ENCODE measurements at regions not wholly inside any gene's neighbourhood (a gene's known extent, or its start where the extent isn't known, plus 50 kb on each side); places are given as distances from the start of the nearest gene placed in this dataset.
A peak's percentile ranks its signal among the peaks of the same experiment; 100 is the strongest.

DNA sequence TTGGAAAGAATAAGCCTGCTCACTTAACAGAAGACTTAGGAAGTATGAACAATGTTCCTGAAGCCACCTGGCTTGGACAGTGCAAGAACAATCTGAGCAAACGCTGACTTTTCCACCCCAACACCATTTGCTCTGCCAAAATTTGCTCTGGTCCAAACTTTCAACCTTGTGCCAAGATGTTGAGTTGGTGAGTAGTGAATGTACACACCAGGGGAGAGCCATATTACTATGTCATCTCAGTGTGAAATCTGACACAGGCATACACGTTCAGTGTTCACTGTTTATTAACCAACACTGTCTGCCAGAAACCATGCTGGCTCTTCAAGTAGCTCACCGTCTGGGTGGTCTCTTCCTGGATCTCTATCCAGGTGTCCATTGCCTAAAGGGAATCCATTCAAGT is 152.9 kb upstream of the LPP start:
- no peaks in the 10 kb centered on the region for H3K36me3 ChIP-seq
- intact Hi-C loops (cut with DNase I) = no loop called here
- TF ChIP-seq, protein P1, sequence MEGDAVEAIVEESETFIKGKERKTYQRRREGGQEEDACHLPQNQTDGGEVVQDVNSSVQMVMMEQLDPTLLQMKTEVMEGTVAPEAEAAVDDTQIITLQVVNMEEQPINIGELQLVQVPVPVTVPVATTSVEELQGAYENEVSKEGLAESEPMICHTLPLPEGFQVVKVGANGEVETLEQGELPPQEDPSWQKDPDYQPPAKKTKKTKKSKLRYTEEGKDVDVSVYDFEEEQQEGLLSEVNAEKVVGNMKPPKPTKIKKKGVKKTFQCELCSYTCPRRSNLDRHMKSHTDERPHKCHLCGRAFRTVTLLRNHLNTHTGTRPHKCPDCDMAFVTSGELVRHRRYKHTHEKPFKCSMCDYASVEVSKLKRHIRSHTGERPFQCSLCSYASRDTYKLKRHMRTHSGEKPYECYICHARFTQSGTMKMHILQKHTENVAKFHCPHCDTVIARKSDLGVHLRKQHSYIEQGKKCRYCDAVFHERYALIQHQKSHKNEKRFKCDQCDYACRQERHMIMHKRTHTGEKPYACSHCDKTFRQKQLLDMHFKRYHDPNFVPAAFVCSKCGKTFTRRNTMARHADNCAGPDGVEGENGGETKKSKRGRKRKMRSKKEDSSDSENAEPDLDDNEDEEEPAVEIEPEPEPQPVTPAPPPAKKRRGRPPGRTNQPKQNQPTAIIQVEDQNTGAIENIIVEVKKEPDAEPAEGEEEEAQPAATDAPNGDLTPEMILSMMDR (IDR thresholded peaks at IDR 0.05) = no peak
- H3K27me3 ChIP-seq = no peaks in the 10 kb centered on the region
- H3K9me3 ChIP-seq = no peaks in the 10 kb centered on the region
- H3K27ac ChIP-seq = peak overlapping the region in 1 of 10 donors; percentile 72
- no peak overlapping the region for H3K4me3 ChIP-seq
- 66 to 74% methylated on average over 3 of the region's 3 CpGs for WGBS, 2 donors
- ATAC-seq (peak in 1 of 8 donors; percentile 12), DNase-seq (no peak)
- peaks cover 0 to 27% (median 0%) of the 10 kb centered on the region in 9 donors for H3K4me1 ChIP-seq

DNA sequence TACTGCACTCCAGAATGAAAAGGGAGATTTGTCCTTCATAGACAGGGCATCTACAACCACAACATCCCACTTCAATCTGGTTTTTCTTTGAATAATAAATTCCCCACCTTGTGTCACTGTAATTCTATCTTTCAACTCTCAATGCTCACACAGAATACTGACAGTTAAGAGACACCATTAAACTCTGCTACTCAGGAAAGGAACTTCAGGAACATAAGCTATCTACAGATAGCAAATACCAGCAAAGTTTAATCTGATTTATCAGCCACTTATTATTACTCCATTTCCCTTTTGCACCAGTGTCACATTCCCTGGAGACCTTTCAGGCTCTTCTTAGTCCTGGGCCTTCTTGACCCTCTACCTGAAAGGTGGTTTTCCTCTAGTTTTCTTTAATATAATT is 152.0 kb upstream of the LPP start:
- H3K27me3 ChIP-seq = no peaks in the 10 kb centered on the region
- no peak overlapping the region for H3K4me3 ChIP-seq
- H3K4me1 ChIP-seq = peaks cover 0 to 34% (median 3%) of the 10 kb centered on the region in 9 donors
- DNase-seq (no peak), ATAC-seq (no peak)
- no peak overlapping the region for H3K27ac ChIP-seq
- intact Hi-C loops (cut with DNase I) = no loop called here
- no peaks in the 10 kb centered on the region for H3K36me3 ChIP-seq
- no peaks in the 10 kb centered on the region for H3K9me3 ChIP-seq
- TF ChIP-seq, protein P1 (IDR thresholded peaks at IDR 0.05) = no peak

DNA sequence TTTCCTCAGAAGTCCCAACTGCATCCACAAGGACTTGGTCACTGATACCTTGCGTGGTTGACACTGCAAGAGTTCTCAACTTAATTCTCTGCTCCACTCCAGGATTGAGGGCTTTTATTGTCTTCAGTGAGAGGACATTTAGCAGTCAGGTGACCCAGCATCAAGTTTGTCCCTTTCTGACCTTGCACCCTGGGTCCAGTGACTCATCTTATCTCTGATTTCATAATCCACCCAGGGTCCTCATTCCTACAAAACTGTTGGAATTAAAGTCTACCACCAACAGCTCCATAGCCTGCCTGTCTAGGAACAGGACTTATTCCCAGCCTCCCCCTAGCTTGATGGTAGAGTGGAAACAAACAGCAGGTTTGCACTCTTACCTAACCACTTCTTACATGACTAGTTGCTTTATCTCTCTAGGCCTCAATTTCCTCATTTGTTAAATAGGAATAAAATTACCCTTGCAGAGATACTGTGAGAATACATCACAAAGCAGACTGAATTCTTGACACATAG is 151.3 kb upstream of the LPP start:
- TF ChIP-seq, protein P1 (IDR thresholded peaks at IDR 0.05) = no peak
- Histone ChIP-seq H3K4me1 (peaks cover 0 to 41% (median 3%) of the 10 kb centered on the region in 9 donors), H3K9me3 (no peaks in the 10 kb centered on the region), H3K4me3 (no peak overlapping the region), H3K27ac (no peak overlapping the region), H3K27me3 (no peaks in the 10 kb centered on the region), H3K36me3 (no peaks in the 10 kb centered on the region)
- ATAC-seq = no peak
- intact Hi-C loops (cut with DNase I) = no loop called here
- WGBS, 2 donors = 91 to 98% methylated on average over 1 of the region's 1 CpG
- DNase-seq = no peak

DNA sequence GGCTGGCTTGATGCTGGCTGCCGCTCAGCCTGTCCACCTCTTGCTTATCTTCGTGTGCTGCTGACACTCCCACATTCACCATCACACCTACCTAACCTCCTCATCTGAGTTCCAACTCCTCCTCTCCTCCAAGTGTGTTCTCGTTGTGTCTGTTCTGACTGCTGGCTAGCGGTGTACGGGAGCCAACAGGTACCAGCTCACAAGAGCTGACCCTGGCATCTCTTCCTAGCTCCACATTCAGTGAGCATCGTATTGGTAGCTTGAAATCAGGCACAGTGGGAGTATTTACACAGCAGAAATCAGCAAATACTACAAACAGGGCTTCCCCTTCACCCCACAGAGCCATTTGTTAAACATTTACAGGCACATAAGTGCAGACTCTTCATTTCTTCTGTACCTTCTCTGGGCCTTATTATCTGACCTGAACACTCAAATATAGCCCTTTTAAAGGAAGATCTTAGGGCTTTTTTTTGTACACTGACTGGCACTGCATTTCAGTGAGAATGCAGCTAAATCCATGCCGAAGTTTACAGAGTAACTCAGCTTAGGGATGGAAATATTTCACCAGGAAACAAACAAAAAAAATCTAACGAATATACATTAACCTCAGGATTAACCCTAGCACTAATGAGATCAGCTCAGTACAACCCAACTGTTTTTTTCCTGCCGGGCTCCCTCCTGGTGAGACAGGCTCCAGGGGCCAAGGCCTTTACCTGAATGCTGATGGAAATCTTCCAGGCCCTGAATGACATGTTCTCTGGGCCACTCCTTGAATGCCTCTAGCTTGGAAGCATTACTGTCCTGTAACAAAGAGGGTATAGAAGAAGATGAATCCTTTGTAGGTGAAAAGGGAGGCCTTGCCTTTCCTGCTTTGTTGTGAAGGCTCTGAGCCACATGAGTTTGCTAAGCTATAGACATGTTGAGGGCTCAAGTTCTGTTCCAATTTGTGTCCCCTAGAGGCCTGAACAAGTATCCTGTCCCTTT is 150.5 kb upstream of the LPP start:
- Histone ChIP-seq H3K27ac (no peak overlapping the region), H3K9me3 (no peaks in the 10 kb centered on the region), H3K4me1 (peaks cover 0 to 46% (median 3%) of the 10 kb centered on the region in 9 donors), H3K36me3 (no peaks in the 10 kb centered on the region), H3K27me3 (no peaks in the 10 kb centered on the region), H3K4me3 (no peak overlapping the region)
- ATAC-seq (no peak), DNase-seq (no peak)
- WGBS, 2 donors = 78 to 83% methylated on average over 9 of the region's 9 CpGs
- TF ChIP-seq, protein P1 (IDR thresholded peaks at IDR 0.05) = no peak
- intact Hi-C loops (cut with DNase I) = no loop called here
